H9 (cell line): ENCODE measurements at regions not wholly inside any gene's neighbourhood (a gene's known extent, or its start where the extent isn't known, plus 50 kb on each side); places are given as distances from the start of the nearest gene placed in this dataset.

ENCODE experiments used
- DNase-seq: peaks from one replicate; pipeline ENCODE4 v3.0.0-alpha.2; 2017
- H2AFZ ChIP-seq: one replicate; pipeline ENCODE4 v1.6.1; 2013; ENCODE audit warnings: mild to moderate bottlenecking, low read length, control low read depth, moderate library complexity
- H2AK5ac ChIP-seq: 2 replicates; pipeline ENCODE4 v1.6.1; 2013; ENCODE audit warnings: low read length, control low read depth, mixed read lengths; ENCODE audit not compliant: insufficient read length
- H2BK120ac ChIP-seq: one replicate; pipeline ENCODE4 v1.6.1; 2013; ENCODE audit warnings: low read depth, mild to moderate bottlenecking, low read length, control low read depth, inconsistent platforms; ENCODE audit not compliant: poor library complexity, severe bottlenecking
- H2BK12ac ChIP-seq: 2 replicates; pipeline ENCODE4 v1.6.1; 2013; ENCODE audit warnings: low read length, control low read depth, mixed read lengths, low read depth; ENCODE audit not compliant: insufficient read length
- H2BK15ac ChIP-seq: 2 replicates; pipeline ENCODE4 v1.6.1; 2013; ENCODE audit warnings: low read depth, low read length, control low read depth
- H2BK20ac ChIP-seq: one replicate; pipeline ENCODE4 v1.6.1; 2013; ENCODE audit warnings: low read depth, mild to moderate bottlenecking, low read length, control low read depth, inconsistent platforms; ENCODE audit not compliant: poor library complexity, severe bottlenecking
- H2BK5ac ChIP-seq: 2 replicates; pipeline ENCODE4 v1.6.1; 2013; ENCODE audit warnings: low read length, control low read depth, mixed read lengths; ENCODE audit not compliant: insufficient read length
- H3K14ac ChIP-seq: 2 replicates; pipeline ENCODE4 v1.6.1; 2013; ENCODE audit warnings: low read length, control low read depth; ENCODE audit not compliant: insufficient read depth
- H3K18ac ChIP-seq: 2 replicates; pipeline ENCODE4 v1.6.1; 2013; ENCODE audit warnings: low read depth, mild to moderate bottlenecking, mixed read lengths, low read length, control low read depth; ENCODE audit not compliant: insufficient read length
- H3K23ac ChIP-seq: 2 replicates; pipeline ENCODE4 v1.6.1; 2013; ENCODE audit warnings: low read length, control low read depth, mixed read lengths, low read depth; ENCODE audit not compliant: insufficient read length
- H3K23me2 ChIP-seq: 2 replicates; pipeline ENCODE4 v1.6.1; 2013; ENCODE audit warnings: low read depth, mild to moderate bottlenecking, mixed read lengths, low read length, control low read depth; ENCODE audit not compliant: insufficient read length, poor library complexity, severe bottlenecking
- H3K27ac ChIP-seq: 2 replicates; pipeline ENCODE4 v1.5.1; 2013; ENCODE audit warnings: low read length, control low read depth, mixed read lengths, low read depth; ENCODE audit not compliant: insufficient read length
- H3K27me3 ChIP-seq: 2 replicates; pipeline ENCODE4 v1.6.1; 2013; ENCODE audit warnings: low read length, control low read depth, inconsistent platforms; ENCODE audit not compliant: insufficient read depth
- H3K4ac ChIP-seq: 2 replicates; pipeline ENCODE4 v1.6.1; 2013; ENCODE audit warnings: low read depth, mild to moderate bottlenecking, control low read depth, inconsistent platforms, low read length, moderate library complexity
- H3K4me1 ChIP-seq: 2 replicates; pipeline ENCODE4 v1.6.1; 2013; ENCODE audit warnings: low read length, control low read depth, inconsistent platforms; ENCODE audit not compliant: insufficient read depth
- H3K4me2 ChIP-seq: 2 replicates; pipeline ENCODE4 v1.6.1; 2013; ENCODE audit warnings: low read length, control low read depth, mixed read lengths; ENCODE audit not compliant: insufficient read length, insufficient read depth
- H3K56ac ChIP-seq: 2 replicates; pipeline ENCODE4 v1.6.1; 2013; ENCODE audit warnings: low read depth, mild to moderate bottlenecking, mixed read lengths, low read length, control low read depth; ENCODE audit not compliant: insufficient read length
- H3K79me1 ChIP-seq: 2 replicates; pipeline ENCODE4 v1.6.1; 2013; ENCODE audit warnings: low read depth, mild to moderate bottlenecking, moderate library complexity, low read length, control low read depth, inconsistent platforms; ENCODE audit not compliant: insufficient read depth, poor library complexity, severe bottlenecking
- H3K79me2 ChIP-seq: 2 replicates; pipeline ENCODE4 v1.6.1; 2013; ENCODE audit warnings: low read length, control low read depth, inconsistent platforms; ENCODE audit not compliant: insufficient read depth
- H3K9ac ChIP-seq: 2 replicates; pipeline ENCODE4 v1.6.1; 2013; ENCODE audit warnings: low read length, control low read depth, mixed read lengths; ENCODE audit not compliant: insufficient read length; ENCODE audit errors: extremely low read depth
- H3K9me3 ChIP-seq: one replicate; pipeline ENCODE4 v1.6.1; 2013; ENCODE audit warnings: low read depth, low read length, inconsistent platforms; ENCODE audit not compliant: control insufficient read depth
- H3T11ph ChIP-seq: one replicate; pipeline ENCODE4 v1.6.1; 2013; ENCODE audit warnings: mild to moderate bottlenecking, low read length, control low read depth, inconsistent platforms
- H4K20me1 ChIP-seq: one replicate; pipeline ENCODE4 v1.6.1; 2013; ENCODE audit not compliant: control insufficient read depth, insufficient read length, insufficient read depth
- H4K5ac ChIP-seq: 2 replicates; pipeline ENCODE4 v1.6.1; 2013; ENCODE audit warnings: low read depth, mild to moderate bottlenecking, mixed read lengths, low read length, control low read depth; ENCODE audit not compliant: insufficient read length
- H4K8ac ChIP-seq: replicated peaks from 2 replicates; pipeline ENCODE4 v1.6.1; 2013; ENCODE audit warnings: low read length, control low read depth, mixed read lengths, low read depth; ENCODE audit not compliant: insufficient read length
- H4K91ac ChIP-seq: 2 replicates; pipeline ENCODE4 v1.6.1; 2013; ENCODE audit warnings: low read depth, mild to moderate bottlenecking, moderate library complexity, mixed read lengths, low read length, control low read depth; ENCODE audit not compliant: insufficient read length
- H3K27ac Mint-ChIP-seq, 3 experiments: 2 replicates in 2 of 3; 3 replicates in 1 of 3; pipeline ENCODE4 v1.8.0; 2020 to 2021; ENCODE audit warnings: mixed read lengths in 3 of 3, mild to moderate bottlenecking in 1 of 3, moderate library complexity in 1 of 3
- H3K27me3 Mint-ChIP-seq: 2 replicates; pipeline ENCODE4 v1.8.0; 2021; ENCODE audit warnings: low read depth, mild to moderate bottlenecking, moderate library complexity, mixed read lengths
- H3K36me3 Mint-ChIP-seq, 3 experiments: 2 replicates in 2 of 3; 3 replicates in 1 of 3; pipeline ENCODE4 v1.8.0; 2020 to 2021; ENCODE audit warnings: low read depth in 3 of 3, mixed read lengths in 3 of 3; ENCODE audit not compliant: insufficient read depth in 1 of 3
- H3K4me1 Mint-ChIP-seq, 2 experiments: 2 replicates each; pipeline ENCODE4 v1.8.0; 2020; ENCODE audit warnings: mixed read lengths in 2 of 2
- H3K4me3 Mint-ChIP-seq, 2 experiments: 2 replicates in 1 of 2; 3 replicates in 1 of 2; pipeline ENCODE4 v1.8.0; 2020 to 2021; ENCODE audit warnings: mild to moderate bottlenecking in 2 of 2, mixed read lengths in 2 of 2, moderate library complexity in 1 of 2
- H3K9me3 Mint-ChIP-seq, 2 experiments: 2 replicates in 1 of 2; 3 replicates in 1 of 2; pipeline ENCODE4 v1.8.0; 2020; ENCODE audit warnings: mild to moderate bottlenecking in 2 of 2, mixed read lengths in 2 of 2, moderate library complexity in 1 of 2
- WGBS: extraction: QIAGEN DNeasy Blood & Tissue Kit; methylation state at CpG from one replicate; pipeline ENCODE4 v1.1.7; 2013; ENCODE audit warnings: missing lambda C conversion rate, low lambda C conversion rate, mixed read lengths; ENCODE audit not compliant: insufficient read length; ENCODE audit errors: extremely low coverage; 5-methylcytosine and 5-hydroxymethylcytosine counted together
- TF ChIP-seq, protein P1 (sequence below): fragments of 200-600 bp; sonication (generic); conservative IDR thresholded peaks from 3 replicates; pipeline ENCODE4 v1.8.0; 2021; ENCODE audit warnings: antibody characterized with exemption, mild to moderate bottlenecking

- Histone ChIP-seq H3K18ac (no peak overlapping the region), H2AFZ (no peak overlapping the region), H4K5ac (no peak overlapping the region), H3K14ac (no peak overlapping the region), H3T11ph (no peak overlapping the region), H3K9ac (no peak overlapping the region), H2BK15ac (no peak overlapping the region), H3K4me2 (no peak overlapping the region), H4K8ac (no peak overlapping the region), H3K4me1 (no peaks in the 10 kb centered on the region), H3K56ac (no peak overlapping the region), H3K4ac (no peak overlapping the region), H3K79me1 (no peaks in the 10 kb centered on the region), H4K20me1 (no peaks in the 10 kb centered on the region), H3K9me3 (no peaks in the 10 kb centered on the region), H2BK5ac (no peak overlapping the region), H2BK12ac (no peak overlapping the region), H2BK20ac (no peak overlapping the region), H4K91ac (no peak overlapping the region), H2BK120ac (no peak overlapping the region), H3K79me2 (no peaks in the 10 kb centered on the region), H3K27me3 (no peaks in the 10 kb centered on the region), H3K27ac (no peak overlapping the region), H2AK5ac (no peak overlapping the region), H3K23me2 (no peaks in the 10 kb centered on the region), H3K23ac (no peak overlapping the region)
- no peaks in the 10 kb centered on the region for H3K9me3 Mint-ChIP-seq
- no peaks in the 10 kb centered on the region; the same call in 1 of the 2 replicates for H3K27me3 Mint-ChIP-seq
- H3K27ac Mint-ChIP-seq = no peak overlapping the region
- no peak for DNase-seq
- H3K36me3 Mint-ChIP-seq = 0 out of 7 replicates have a peak, but pooled peaks cover 0 to 2% (median 0%) of the 10 kb centered on the region in 3 experiments
- H3K4me3 Mint-ChIP-seq = no peak overlapping the region
- WGBS = no CpG with 5 or more reads among the region's 1 CpG
- TF ChIP-seq, protein P1, sequence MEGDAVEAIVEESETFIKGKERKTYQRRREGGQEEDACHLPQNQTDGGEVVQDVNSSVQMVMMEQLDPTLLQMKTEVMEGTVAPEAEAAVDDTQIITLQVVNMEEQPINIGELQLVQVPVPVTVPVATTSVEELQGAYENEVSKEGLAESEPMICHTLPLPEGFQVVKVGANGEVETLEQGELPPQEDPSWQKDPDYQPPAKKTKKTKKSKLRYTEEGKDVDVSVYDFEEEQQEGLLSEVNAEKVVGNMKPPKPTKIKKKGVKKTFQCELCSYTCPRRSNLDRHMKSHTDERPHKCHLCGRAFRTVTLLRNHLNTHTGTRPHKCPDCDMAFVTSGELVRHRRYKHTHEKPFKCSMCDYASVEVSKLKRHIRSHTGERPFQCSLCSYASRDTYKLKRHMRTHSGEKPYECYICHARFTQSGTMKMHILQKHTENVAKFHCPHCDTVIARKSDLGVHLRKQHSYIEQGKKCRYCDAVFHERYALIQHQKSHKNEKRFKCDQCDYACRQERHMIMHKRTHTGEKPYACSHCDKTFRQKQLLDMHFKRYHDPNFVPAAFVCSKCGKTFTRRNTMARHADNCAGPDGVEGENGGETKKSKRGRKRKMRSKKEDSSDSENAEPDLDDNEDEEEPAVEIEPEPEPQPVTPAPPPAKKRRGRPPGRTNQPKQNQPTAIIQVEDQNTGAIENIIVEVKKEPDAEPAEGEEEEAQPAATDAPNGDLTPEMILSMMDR = no peak
- peaks cover 19 to 22% of the 10 kb centered on the region in 2 experiments for H3K4me1 Mint-ChIP-seq
Observed at GRCh38 chr7:120030876-120031275, 242.1 kb upstream of the KCND2 start.
